Neural cell (in vitro differentiated cells): ENCODE measurements at regions not wholly inside any gene's neighbourhood (a gene's known extent, or its start where the extent isn't known, plus 50 kb on each side); places are given as distances from the start of the nearest gene placed in this dataset.

Source experiments
- EP300 ChIP-seq: fragments of 450-650 bp; conservative IDR thresholded peaks from 2 replicates; pipeline ENCODE4 v1.6.1; 2014; ENCODE audit warnings: antibody characterized with exemption, mild to moderate bottlenecking, moderate library complexity; ENCODE audit not compliant: poor library complexity, severe bottlenecking
- EZH2 ChIP-seq: fragments of 200-600, 300-800 bp; shearing (Covaris generic), sonication (generic); IDR thresholded peaks from 2 replicates; pipeline ENCODE4 v1.6.1; 2014; ENCODE audit warnings: antibody characterized with exemption, low read length, borderline replicate concordance, mild to moderate bottlenecking; ENCODE audit not compliant: insufficient read depth, poor library complexity, severe bottlenecking
- POLR2AphosphoS5 ChIP-seq: IDR thresholded peaks from 2 replicates; pipeline ENCODE4 v1.6.1; 2012
- SMC3 ChIP-seq: fragments of 450-650 bp; conservative IDR thresholded peaks from 2 replicates; pipeline ENCODE4 v1.6.1; 2014; ENCODE audit warnings: antibody characterized with exemption, mild to moderate bottlenecking, moderate library complexity; ENCODE audit not compliant: poor library complexity
- TAF1 ChIP-seq: IDR thresholded peaks from 2 replicates; pipeline ENCODE4 v1.6.1; 2012; ENCODE audit warnings: low read depth
- TF ChIP-seq, protein P1 (sequence below): fragments of 450-650 bp; IDR thresholded peaks from 2 replicates; pipeline ENCODE4 v1.5.1; 2014; ENCODE audit warnings: antibody characterized with exemption, mild to moderate bottlenecking, moderate library complexity; ENCODE audit not compliant: poor library complexity, severe bottlenecking
- TF ChIP-seq, protein P2 (sequence below): IDR thresholded peaks from 2 replicates; pipeline ENCODE4 v1.6.1; 2012; ENCODE audit warnings: borderline replicate concordance

GRCh38 chr4:62711575-62711974 is 1511.4 kb downstream of the ADGRL3 start:
- TF ChIP-seq, protein P1, sequence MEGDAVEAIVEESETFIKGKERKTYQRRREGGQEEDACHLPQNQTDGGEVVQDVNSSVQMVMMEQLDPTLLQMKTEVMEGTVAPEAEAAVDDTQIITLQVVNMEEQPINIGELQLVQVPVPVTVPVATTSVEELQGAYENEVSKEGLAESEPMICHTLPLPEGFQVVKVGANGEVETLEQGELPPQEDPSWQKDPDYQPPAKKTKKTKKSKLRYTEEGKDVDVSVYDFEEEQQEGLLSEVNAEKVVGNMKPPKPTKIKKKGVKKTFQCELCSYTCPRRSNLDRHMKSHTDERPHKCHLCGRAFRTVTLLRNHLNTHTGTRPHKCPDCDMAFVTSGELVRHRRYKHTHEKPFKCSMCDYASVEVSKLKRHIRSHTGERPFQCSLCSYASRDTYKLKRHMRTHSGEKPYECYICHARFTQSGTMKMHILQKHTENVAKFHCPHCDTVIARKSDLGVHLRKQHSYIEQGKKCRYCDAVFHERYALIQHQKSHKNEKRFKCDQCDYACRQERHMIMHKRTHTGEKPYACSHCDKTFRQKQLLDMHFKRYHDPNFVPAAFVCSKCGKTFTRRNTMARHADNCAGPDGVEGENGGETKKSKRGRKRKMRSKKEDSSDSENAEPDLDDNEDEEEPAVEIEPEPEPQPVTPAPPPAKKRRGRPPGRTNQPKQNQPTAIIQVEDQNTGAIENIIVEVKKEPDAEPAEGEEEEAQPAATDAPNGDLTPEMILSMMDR: no peak
- TF ChIP-seq POLR2AphosphoS5 (no peak), EZH2 (no peak), EP300 (no peak), SMC3 (no peak), TAF1 (no peak)
- TF ChIP-seq, protein P2, sequence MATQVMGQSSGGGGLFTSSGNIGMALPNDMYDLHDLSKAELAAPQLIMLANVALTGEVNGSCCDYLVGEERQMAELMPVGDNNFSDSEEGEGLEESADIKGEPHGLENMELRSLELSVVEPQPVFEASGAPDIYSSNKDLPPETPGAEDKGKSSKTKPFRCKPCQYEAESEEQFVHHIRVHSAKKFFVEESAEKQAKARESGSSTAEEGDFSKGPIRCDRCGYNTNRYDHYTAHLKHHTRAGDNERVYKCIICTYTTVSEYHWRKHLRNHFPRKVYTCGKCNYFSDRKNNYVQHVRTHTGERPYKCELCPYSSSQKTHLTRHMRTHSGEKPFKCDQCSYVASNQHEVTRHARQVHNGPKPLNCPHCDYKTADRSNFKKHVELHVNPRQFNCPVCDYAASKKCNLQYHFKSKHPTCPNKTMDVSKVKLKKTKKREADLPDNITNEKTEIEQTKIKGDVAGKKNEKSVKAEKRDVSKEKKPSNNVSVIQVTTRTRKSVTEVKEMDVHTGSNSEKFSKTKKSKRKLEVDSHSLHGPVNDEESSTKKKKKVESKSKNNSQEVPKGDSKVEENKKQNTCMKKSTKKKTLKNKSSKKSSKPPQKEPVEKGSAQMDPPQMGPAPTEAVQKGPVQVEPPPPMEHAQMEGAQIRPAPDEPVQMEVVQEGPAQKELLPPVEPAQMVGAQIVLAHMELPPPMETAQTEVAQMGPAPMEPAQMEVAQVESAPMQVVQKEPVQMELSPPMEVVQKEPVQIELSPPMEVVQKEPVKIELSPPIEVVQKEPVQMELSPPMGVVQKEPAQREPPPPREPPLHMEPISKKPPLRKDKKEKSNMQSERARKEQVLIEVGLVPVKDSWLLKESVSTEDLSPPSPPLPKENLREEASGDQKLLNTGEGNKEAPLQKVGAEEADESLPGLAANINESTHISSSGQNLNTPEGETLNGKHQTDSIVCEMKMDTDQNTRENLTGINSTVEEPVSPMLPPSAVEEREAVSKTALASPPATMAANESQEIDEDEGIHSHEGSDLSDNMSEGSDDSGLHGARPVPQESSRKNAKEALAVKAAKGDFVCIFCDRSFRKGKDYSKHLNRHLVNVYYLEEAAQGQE: no peak
